ENCODE measurements at regions not wholly inside any gene's neighbourhood (a gene's known extent, or its start where the extent isn't known, plus 50 kb on each side); places are given as distances from the start of the nearest gene placed in this dataset.

DNA sequence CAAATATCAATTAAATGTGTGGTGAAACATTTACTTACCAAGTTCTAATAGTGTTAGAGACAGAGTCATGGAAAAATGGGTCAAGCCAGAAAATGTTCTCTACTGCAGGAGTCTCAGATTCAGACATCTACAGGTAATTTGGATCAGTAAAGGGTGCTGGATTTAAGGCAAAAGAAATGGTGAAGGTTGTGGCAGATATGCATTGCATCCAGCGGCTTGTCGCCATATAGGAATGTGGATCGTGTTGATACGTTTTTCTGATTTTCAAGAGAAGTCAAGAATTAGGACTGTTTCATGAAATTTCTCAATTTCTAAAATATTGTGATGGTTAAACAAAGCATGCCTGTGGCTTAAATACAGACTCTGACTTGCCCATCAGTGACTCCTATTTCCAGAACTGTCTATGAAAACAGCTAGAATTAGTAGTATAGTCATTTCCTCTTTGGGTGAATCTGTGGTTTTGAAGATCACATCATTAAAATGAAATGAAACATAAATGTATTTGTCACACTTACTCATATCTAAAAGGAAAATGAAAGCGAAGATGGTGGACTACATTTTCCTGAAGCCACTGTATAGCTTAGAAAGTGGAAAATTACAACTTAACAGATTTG lies 110.1 kb upstream of the VEGFC start:
- DNase-seq = no peak

DNA sequence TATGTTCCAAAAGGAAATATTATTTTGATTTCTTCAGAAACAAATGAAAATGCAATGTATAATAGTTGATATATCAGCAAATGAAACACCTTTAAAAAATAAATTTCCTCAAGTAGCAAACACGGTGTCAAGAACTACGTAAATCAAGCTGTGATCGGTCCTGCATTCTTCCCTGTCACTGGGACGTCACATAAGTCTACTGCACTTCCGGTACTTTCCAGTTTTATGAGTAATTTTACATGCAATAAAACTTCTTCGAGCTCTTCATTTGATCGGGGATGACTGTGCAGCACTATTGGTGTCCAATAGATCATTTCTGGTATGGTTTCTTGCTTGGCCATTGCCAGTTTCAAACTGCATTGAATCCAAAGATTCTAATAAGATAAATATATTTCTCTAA lies 114.0 kb upstream of the VEGFC start:
- DNase-seq = no peak

- no peak for DNase-seq
Observed at GRCh38 chr4:176910646-176911045, 117.9 kb upstream of the VEGFC start.

DNA sequence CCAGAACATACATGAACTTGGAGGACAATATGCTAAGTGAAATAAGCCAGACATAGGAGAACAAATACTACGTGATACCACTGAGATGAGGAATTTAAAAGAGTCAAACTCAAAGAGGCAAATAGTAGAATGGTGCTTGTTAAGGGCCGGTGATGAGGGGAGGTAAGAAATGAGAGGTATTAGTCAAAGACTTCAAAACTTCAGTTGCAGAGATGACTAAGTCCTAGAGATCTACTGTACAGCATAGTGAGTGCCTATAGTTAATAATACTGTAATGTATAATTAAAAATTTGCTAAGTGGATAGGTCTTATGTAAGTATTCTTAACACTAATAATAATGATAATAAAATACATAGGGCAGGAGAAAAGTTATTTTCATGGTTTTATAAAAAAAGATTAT lies 126.9 kb upstream of the VEGFC start:
- no peak for DNase-seq

DNA sequence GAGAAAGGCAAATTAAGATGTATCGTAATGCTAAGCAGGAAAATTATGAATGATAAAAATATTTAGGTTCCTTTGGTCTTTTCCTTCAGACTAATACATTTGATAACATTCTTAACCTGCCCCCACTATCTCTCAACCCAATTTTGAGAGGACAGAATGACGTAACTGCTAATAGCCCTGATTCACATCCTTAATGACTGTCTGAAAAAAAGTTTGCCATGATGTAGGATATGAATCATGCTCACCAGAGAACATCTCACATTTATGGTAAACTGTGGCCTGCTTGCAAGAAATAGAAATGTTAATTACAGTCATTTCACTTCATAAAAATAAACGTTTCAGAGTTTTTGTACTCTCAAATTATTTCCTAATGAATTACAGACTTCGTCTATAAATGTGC lies 128.0 kb upstream of the VEGFC start:
- DNase-seq = no peak

GRCh38 chr4:176921256-176921655 lies 128.5 kb upstream of the VEGFC start:
- DNase-seq = no peak

DNA sequence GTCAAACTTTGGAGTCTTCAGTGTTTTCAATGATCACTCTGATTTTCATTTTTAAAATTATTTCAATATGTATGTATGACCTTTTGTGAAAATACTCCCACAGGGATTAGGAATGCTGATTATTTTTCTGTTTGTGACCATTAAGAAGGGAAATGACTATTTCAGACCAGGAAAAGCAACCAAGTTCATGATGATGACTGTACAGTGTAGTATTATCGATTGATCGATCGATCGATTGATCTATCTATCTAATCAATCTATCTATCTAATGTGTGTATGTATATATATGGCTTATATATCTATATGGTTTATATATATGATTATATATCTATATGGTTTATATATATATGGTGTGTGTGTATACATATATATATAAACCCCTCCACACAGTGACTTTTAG lies 131.5 kb upstream of the VEGFC start:
- no peak for DNase-seq

DNA sequence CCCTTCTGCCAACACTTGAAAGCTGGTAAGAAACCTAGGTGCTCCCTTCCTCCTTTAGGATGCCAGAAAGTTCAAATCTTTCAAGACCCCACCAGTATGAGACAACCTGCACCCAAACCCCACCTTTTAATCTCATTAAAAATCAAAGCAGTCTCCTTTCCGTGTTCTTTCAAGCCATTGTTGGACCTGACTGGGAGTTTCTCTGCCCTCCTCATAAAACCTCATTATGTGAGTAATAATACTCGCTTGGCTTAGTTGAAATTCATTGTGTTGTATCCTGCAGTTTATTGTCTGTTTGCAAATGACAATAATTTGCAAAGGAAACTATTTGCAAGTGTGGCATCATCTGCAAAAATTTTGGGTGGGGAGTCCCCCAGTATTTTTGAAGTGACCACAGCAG lies 133.2 kb upstream of the VEGFC start:
- no peak for DNase-seq

DNA sequence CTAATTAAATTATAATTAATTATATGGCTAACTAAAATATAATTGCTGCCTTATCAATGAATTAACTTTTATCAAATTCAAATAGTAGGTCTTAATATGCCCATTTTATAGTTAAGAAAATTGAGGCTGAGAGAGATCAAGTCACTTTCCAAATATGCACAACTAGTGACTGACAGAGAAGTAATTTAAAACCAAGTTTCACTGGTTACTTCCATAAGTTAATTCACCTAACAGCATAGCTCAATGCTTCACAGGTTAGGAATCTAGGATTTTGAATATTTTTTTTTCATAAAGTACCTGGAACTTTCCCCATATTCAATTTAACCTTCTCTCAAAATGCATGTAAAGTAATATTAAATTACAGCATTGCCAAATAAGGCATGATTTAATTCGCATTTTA lies 134.4 kb upstream of the VEGFC start:
- DNase-seq = no peak

DNA sequence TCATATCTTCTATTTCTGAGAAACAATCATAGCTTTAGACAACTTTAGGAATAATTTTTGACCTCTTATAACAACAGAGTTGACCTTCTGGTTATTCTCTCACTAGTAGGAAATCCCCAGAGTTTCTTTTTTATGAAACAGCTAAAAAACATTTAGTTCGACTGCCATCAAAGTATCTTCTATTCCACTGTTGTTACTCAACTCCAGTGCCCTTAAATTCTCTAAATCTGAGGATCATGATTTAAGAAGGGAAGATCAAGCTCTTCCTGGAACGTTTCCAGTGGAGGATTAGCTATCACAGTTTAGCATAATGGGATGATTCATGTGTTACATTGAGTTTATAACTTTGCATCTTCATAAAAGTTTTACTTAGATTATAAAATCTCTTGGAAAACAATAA lies 134.9 kb upstream of the VEGFC start:
- DNase-seq = no peak

DNA sequence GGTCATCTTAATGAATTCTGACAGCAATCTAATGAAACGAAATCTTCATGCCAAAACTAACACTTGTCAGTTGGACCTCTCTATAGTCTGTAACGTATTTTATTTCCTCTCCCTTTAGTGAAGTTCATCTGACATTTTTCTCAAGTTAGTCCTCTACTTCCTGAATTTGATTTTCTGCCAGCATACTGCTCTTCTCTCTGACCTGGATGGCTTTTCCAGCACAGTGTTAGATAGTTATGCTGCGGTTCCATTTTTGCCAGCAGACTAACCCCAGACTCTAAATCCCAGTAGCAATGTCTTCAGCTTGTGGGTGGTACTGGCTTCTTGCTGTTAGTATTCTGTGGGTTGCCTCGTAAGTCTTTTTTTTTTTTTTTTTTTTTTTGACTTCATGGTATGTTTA lies 146.7 kb upstream of the VEGFC start:
- DNase-seq = no peak

DNA sequence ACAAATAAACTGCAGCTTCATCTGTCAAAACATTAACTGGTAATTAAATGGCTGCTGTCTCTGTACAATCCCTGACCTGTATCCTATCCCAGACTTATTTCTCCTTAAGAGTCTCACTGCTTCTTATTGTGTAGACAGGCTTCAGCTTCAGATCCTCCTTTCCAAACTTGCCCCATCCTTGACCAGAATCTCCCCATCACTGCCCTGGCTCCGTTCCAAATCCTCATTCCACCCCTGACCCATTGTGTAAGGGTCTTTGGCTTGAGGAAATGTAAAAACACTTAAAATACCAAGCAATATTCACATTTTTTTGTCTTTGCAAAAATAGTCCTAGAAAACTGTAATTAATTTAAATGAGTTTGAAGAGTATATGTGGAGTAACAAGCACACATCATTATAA lies 152.6 kb upstream of the VEGFC start:
- no peak for DNase-seq

DNA sequence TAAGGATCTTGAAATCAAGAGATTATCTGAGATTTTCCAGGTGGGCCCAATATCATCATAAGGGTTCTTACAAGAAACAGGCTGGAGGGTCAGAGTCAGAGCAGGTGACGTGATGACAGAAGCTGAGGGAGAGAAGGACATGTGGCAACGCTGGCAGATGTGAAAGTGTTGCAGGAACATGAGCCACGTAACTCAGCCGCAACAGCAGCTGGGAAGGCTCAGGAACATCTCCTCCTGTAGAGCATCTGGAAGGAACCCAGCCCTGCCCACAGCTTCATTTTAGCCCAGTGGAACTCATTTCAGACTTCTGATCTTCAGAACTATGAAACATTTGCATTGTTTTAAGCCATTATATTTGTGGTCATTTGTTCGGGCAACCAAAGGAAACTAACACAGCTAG lies 156.3 kb upstream of the VEGFC start:
- no peak for DNase-seq

GRCh38 chr4:176953021-176953420 lies 160.3 kb upstream of the VEGFC start:
- DNase-seq = no peak

GRCh38 chr4:176957353-176958118 lies 164.8 kb upstream of the VEGFC start:
- no peak for DNase-seq

- DNase-seq = no peak
Observed at GRCh38 chr4:176959980-176960379, 167.3 kb upstream of the VEGFC start.

GRCh38 chr4:176963121-176963520 lies 170.4 kb upstream of the VEGFC start:
- DNase-seq = no peak

- no peak for DNase-seq
Observed at GRCh38 chr4:176964116-176964691, 171.5 kb upstream of the VEGFC start.

DNA sequence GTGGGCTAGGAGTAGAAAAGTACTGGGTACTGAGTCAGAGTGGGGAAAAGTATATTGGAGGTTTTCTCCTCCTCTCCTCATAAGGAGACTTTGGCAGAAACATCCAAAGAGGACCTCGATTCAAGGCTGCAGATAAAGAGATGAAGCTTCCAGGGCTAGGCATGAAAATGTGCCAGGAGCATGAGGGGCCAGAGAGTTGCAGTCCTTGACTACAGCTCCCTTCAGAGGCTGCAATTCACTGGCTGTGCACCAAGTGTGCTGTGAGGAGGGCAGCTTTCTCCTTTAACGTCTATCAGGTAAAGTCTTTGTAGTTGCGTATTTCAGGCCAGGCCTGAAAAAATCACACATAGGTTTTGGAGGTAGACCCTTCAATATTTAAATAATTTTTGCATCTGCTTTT lies 174.9 kb upstream of the VEGFC start:
- no peak for DNase-seq

- DNase-seq = no peak
Observed at GRCh38 chr4:176968094-176968493, 175.4 kb upstream of the VEGFC start.

- DNase-seq = no peak
Observed at GRCh38 chr4:176969011-176969410, 176.3 kb upstream of the VEGFC start.

DNA sequence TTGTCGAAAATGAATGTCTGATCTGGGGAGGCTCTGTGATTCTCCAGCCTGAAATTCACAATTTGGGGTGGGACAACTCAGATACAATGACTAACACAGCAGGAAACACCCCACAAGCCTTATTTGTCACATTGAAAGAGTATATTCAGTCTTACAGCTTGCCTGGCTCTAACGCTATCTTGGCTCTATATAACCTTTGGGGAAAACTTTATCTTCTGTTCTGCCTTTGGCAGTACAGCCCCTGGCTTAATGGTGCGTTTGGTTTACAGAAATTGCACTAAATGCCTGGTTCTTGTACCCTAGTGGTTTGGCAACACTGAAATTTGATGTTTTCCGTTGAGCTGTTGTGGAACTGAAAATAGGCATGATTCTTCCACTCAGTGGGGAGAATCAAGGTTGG lies 178.1 kb upstream of the VEGFC start:
- no peak for DNase-seq

GRCh38 chr4:176971576-176972115 lies 178.9 kb upstream of the VEGFC start:
- DNase-seq = no peak

DNA sequence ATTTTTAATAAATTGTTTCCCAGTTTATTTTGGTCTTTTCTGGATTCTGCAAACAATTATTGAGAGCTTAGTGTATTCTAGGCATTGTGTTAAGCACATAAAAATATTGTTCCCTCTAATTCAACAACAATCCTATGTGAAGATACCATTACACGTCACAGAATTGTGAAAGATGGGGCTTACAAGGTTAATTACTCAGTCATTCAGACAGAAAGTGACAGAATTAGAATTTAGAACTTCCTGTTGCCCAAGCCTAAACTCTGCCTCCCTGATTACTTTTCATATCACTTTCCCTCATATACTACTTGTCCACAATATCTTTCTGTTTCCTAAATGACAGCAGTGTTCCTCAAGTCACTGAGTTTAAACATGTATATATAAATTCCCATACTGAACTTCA lies 186.7 kb upstream of the VEGFC start:
- DNase-seq = no peak

Measured in NCI-H526 treated with DMSO at 0.1 percent for 48 hours (cell line).